ENCODE measurements at regions not wholly inside any gene's neighbourhood (a gene's known extent, or its start where the extent isn't known, plus 50 kb on each side); places are given as distances from the start of the nearest gene placed in this dataset.
"Not testable (repeated sequence)": the region's sequence is repeated elsewhere in the genome, so short reads cannot be mapped to it uniquely, and the experiment has no call there.

GRCh38 chr21:19228226-19228625, 824.6 kb upstream of the TMPRSS15 start:
- DNase-seq: no peak
- TF ChIP-seq POLR2A (IDR thresholded peaks at IDR 0.05; ENCODE audit: low read length) (no peak), GATA1 (IDR thresholded peaks at IDR 0.05; ENCODE audit: low read depth, low read length) (no peak)

- not testable (repeated sequence) for DNase-seq
Observed at GRCh38 chr21:19233841-19234240, 830.3 kb upstream of the TMPRSS15 start.

GRCh38 chr21:19236209-19236608, 832.6 kb upstream of the TMPRSS15 start:
- TF ChIP-seq POLR2A (IDR thresholded peaks at IDR 0.05; ENCODE audit: low read length): no peak
- no peak for TF ChIP-seq GATA1 (IDR thresholded peaks at IDR 0.05; ENCODE audit: low read depth, low read length)

GRCh38 chr21:19237608-19238007, 834.0 kb upstream of the TMPRSS15 start:
- DNase-seq: no peak
- TF ChIP-seq POLR2A (IDR thresholded peaks at IDR 0.05; ENCODE audit: low read length) (no peak), GATA1 (IDR thresholded peaks at IDR 0.05; ENCODE audit: low read depth, low read length) (no peak)

More at GRCh38 chr21:19236209-19236608, 832.6 kb upstream of the TMPRSS15 start:
- no peak for DNase-seq

- TF ChIP-seq GATA1 (IDR thresholded peaks at IDR 0.05; ENCODE audit: low read depth, low read length) (no peak), POLR2A (IDR thresholded peaks at IDR 0.05; ENCODE audit: low read length) (no peak)
- no peak for DNase-seq
Observed at GRCh38 chr21:19239696-19240095, 836.1 kb upstream of the TMPRSS15 start.

- TF ChIP-seq GATA1 (IDR thresholded peaks at IDR 0.05; ENCODE audit: low read depth, low read length): no peak
- TF ChIP-seq POLR2A (IDR thresholded peaks at IDR 0.05; ENCODE audit: low read length): no peak
- DNase-seq: no peak
Observed at GRCh38 chr21:19244502-19245187, 841.1 kb upstream of the TMPRSS15 start.

- DNase-seq: no peak
- TF ChIP-seq POLR2A (IDR thresholded peaks at IDR 0.05; ENCODE audit: low read length): no peak
- no peak for TF ChIP-seq GATA1 (IDR thresholded peaks at IDR 0.05; ENCODE audit: low read depth, low read length)
Observed at GRCh38 chr21:19245188-19245580, 841.6 kb upstream of the TMPRSS15 start.

- DNase-seq: no peak
- TF ChIP-seq GATA1 (IDR thresholded peaks at IDR 0.05; ENCODE audit: low read depth, low read length) (no peak), POLR2A (IDR thresholded peaks at IDR 0.05; ENCODE audit: low read length) (no peak)
Observed at GRCh38 chr21:19246018-19246417, 842.4 kb upstream of the TMPRSS15 start.

GRCh38 chr21:19256934-19257660, 853.5 kb upstream of the TMPRSS15 start:
- DNase-seq: no peak
- TF ChIP-seq GATA1 (IDR thresholded peaks at IDR 0.05; ENCODE audit: low read depth, low read length) (no peak), POLR2A (IDR thresholded peaks at IDR 0.05; ENCODE audit: low read length) (no peak)

- no peak for DNase-seq
- TF ChIP-seq GATA1 (IDR thresholded peaks at IDR 0.05; ENCODE audit: low read depth, low read length): no peak
- no peak for TF ChIP-seq POLR2A (IDR thresholded peaks at IDR 0.05; ENCODE audit: low read length)
Observed at GRCh38 chr21:19261731-19262376, 858.3 kb upstream of the TMPRSS15 start.

- no peak for DNase-seq
- TF ChIP-seq GATA1 (IDR thresholded peaks at IDR 0.05; ENCODE audit: low read depth, low read length) (no peak), POLR2A (IDR thresholded peaks at IDR 0.05; ENCODE audit: low read length) (no peak)
Observed at GRCh38 chr21:19266636-19267035, 863.1 kb upstream of the TMPRSS15 start.

GRCh38 chr21:19268686-19269085, 865.1 kb upstream of the TMPRSS15 start:
- TF ChIP-seq GATA1 (IDR thresholded peaks at IDR 0.05; ENCODE audit: low read depth, low read length) (no peak), POLR2A (IDR thresholded peaks at IDR 0.05; ENCODE audit: low read length) (no peak)
- no peak for DNase-seq

GRCh38 chr21:19275065-19275464, 871.5 kb upstream of the TMPRSS15 start:
- no peak for DNase-seq
- TF ChIP-seq POLR2A (IDR thresholded peaks at IDR 0.05; ENCODE audit: low read length): no peak
- TF ChIP-seq GATA1 (IDR thresholded peaks at IDR 0.05; ENCODE audit: low read depth, low read length): no peak

- no peak for DNase-seq
- no peak for TF ChIP-seq GATA1 (IDR thresholded peaks at IDR 0.05; ENCODE audit: low read depth, low read length)
- no peak for TF ChIP-seq POLR2A (IDR thresholded peaks at IDR 0.05; ENCODE audit: low read length)
Observed at GRCh38 chr21:19276665-19277064, 873.1 kb upstream of the TMPRSS15 start.
